ENCODE measurements at regions not wholly inside any gene's neighbourhood (a gene's known extent, or its start where the extent isn't known, plus 50 kb on each side); places are given as distances from the start of the nearest gene placed in this dataset.
"Not testable (repeated sequence)": the region's sequence is repeated elsewhere in the genome, so short reads cannot be mapped to it uniquely, and the experiment has no call there.

DNA sequence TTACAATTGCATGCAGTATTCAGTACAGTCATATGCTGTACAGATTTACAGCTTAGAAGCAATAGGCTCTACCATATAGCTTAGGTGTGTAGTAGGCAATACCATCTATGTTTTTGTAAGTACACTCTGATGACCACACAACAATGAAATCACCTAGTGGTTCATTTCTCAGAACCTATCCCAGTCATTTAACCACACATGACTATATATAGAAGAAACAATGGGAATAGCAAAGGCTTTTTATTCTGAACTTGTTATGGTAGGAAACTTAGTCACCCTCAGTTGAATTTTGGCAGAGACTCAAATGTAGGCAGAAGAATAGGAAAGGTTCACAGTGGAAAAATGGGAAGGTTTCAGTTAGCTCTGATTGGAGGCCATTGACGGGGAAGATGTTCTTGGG lies 1075.1 kb upstream of the MIR17HG start:
- DNase-seq: no peak
- no peaks in the 10 kb centered on the region for H3K4me1 ChIP-seq (ENCODE audit: control insufficient read depth, insufficient read depth, low read length, poor library complexity, severe bottlenecking)
- no peaks in the 10 kb centered on the region for H3K27me3 ChIP-seq (replicated peaks; ENCODE audit: control insufficient read depth, insufficient read depth, low read length, poor library complexity, severe bottlenecking)
- no peaks in the 10 kb centered on the region for H3K36me3 ChIP-seq (ENCODE audit: control insufficient read depth, insufficient read depth, low read length)
- no peak overlapping the region for H3K27ac ChIP-seq (ENCODE audit: insufficient read depth, low read length, poor library complexity, severe bottlenecking)
- H3K9me3 ChIP-seq (ENCODE audit: control insufficient read depth, low read length): no peaks in the 10 kb centered on the region
- no peak overlapping the region for H3K4me3 ChIP-seq (ENCODE audit: insufficient read depth, low read depth, low read length, poor library complexity, severe bottlenecking)

- H3K27me3 ChIP-seq (replicated peaks; ENCODE audit: control insufficient read depth, insufficient read depth, low read length, poor library complexity, severe bottlenecking): no peaks in the 10 kb centered on the region
- no peaks in the 10 kb centered on the region for H3K9me3 ChIP-seq (ENCODE audit: control insufficient read depth, low read length)
- H3K4me3 ChIP-seq (ENCODE audit: insufficient read depth, low read depth, low read length, poor library complexity, severe bottlenecking): no peak overlapping the region
- H3K27ac ChIP-seq (ENCODE audit: insufficient read depth, low read length, poor library complexity, severe bottlenecking): no peak overlapping the region
- no peak for DNase-seq
- no peaks in the 10 kb centered on the region for H3K4me1 ChIP-seq (ENCODE audit: control insufficient read depth, insufficient read depth, low read length, poor library complexity, severe bottlenecking)
- H3K36me3 ChIP-seq (ENCODE audit: control insufficient read depth, insufficient read depth, low read length): no peaks in the 10 kb centered on the region
These were observed 1071.3 kb upstream of the MIR17HG start for GRCh38 chr13:90276216-90276615.

GRCh38 chr13:90278231-90278630 lies 1069.3 kb upstream of the MIR17HG start:
- H3K4me3 ChIP-seq (ENCODE audit: insufficient read depth, low read depth, low read length, poor library complexity, severe bottlenecking); H3K4me1 ChIP-seq (ENCODE audit: control insufficient read depth, insufficient read depth, low read length, poor library complexity, severe bottlenecking); H3K27me3 ChIP-seq (replicated peaks; ENCODE audit: control insufficient read depth, insufficient read depth, low read length, poor library complexity, severe bottlenecking); DNase-seq; H3K36me3 ChIP-seq (ENCODE audit: control insufficient read depth, insufficient read depth, low read length); H3K9me3 ChIP-seq (ENCODE audit: control insufficient read depth, low read length); H3K27ac ChIP-seq (ENCODE audit: insufficient read depth, low read length, poor library complexity, severe bottlenecking): not testable (repeated sequence)

DNA sequence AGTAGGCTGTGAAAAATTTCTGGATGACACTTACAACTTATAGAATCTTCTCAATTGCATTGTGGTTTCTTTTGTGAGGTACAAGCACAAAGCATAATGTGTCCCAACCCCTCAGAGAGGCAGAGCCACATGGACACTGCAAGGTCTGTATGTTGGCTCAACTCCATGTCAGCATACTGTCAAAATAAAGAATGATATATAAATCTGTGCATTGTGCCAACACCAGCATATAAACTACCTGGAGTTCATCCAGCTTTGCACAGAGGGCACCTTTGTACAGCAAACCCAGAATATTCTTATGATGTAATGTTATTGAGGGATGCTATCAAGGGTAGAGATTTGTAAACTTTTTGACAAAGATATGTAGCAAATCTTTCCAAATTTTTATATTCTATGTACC lies 1065.8 kb upstream of the MIR17HG start:
- DNase-seq: no peak
- H3K27me3 ChIP-seq (replicated peaks; ENCODE audit: control insufficient read depth, insufficient read depth, low read length, poor library complexity, severe bottlenecking): no peaks in the 10 kb centered on the region
- H3K27ac ChIP-seq (ENCODE audit: insufficient read depth, low read length, poor library complexity, severe bottlenecking): no peak overlapping the region
- no peaks in the 10 kb centered on the region for H3K9me3 ChIP-seq (ENCODE audit: control insufficient read depth, low read length)
- no peaks in the 10 kb centered on the region for H3K36me3 ChIP-seq (ENCODE audit: control insufficient read depth, insufficient read depth, low read length)
- no peak overlapping the region for H3K4me3 ChIP-seq (ENCODE audit: insufficient read depth, low read depth, low read length, poor library complexity, severe bottlenecking)
- H3K4me1 ChIP-seq (ENCODE audit: control insufficient read depth, insufficient read depth, low read length, poor library complexity, severe bottlenecking): no peaks in the 10 kb centered on the region

DNA sequence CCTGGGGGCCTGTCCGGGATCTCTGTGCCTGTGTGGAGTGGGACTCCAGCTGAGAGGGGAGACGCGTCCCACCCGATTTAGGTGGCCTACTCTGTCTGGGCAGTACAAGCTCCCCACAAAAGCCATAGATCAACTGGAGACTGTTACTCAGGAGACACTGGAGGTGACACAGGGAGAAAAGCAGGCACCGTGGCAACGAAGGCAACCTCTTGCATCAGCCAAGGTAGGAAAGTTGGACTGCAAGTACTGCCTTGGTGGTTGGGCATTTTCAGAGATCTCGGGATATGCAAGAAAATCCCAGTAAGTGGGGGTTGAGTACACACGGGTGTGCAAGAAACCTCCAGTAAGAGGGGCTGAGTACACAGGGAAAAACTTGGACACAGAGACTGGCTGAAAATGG lies 1060.0 kb upstream of the MIR17HG start:
- Histone ChIP-seq H3K27ac (ENCODE audit: insufficient read depth, low read length, poor library complexity, severe bottlenecking) (no peak overlapping the region), H3K4me1 (ENCODE audit: control insufficient read depth, insufficient read depth, low read length, poor library complexity, severe bottlenecking) (no peaks in the 10 kb centered on the region), H3K9me3 (ENCODE audit: control insufficient read depth, low read length) (no peaks in the 10 kb centered on the region), H3K4me3 (ENCODE audit: insufficient read depth, low read depth, low read length, poor library complexity, severe bottlenecking) (no peak overlapping the region), H3K27me3 (replicated peaks; ENCODE audit: control insufficient read depth, insufficient read depth, low read length, poor library complexity, severe bottlenecking) (no peaks in the 10 kb centered on the region), H3K36me3 (ENCODE audit: control insufficient read depth, insufficient read depth, low read length) (no peaks in the 10 kb centered on the region)
- DNase-seq: no peak

GRCh38 chr13:90293793-90294361 lies 1053.6 kb upstream of the MIR17HG start:
- Histone ChIP-seq H3K27ac (ENCODE audit: insufficient read depth, low read length, poor library complexity, severe bottlenecking) (no peak overlapping the region), H3K4me3 (ENCODE audit: insufficient read depth, low read depth, low read length, poor library complexity, severe bottlenecking) (no peak overlapping the region), H3K4me1 (ENCODE audit: control insufficient read depth, insufficient read depth, low read length, poor library complexity, severe bottlenecking) (no peaks in the 10 kb centered on the region), H3K36me3 (ENCODE audit: control insufficient read depth, insufficient read depth, low read length) (no peaks in the 10 kb centered on the region), H3K9me3 (ENCODE audit: control insufficient read depth, low read length) (no peaks in the 10 kb centered on the region), H3K27me3 (replicated peaks; ENCODE audit: control insufficient read depth, insufficient read depth, low read length, poor library complexity, severe bottlenecking) (no peaks in the 10 kb centered on the region)
- no peak for DNase-seq

GRCh38 chr13:90299238-90299637 lies 1048.2 kb upstream of the MIR17HG start:
- no peaks in the 10 kb centered on the region for H3K27me3 ChIP-seq (replicated peaks; ENCODE audit: control insufficient read depth, insufficient read depth, low read length, poor library complexity, severe bottlenecking)
- H3K36me3 ChIP-seq (ENCODE audit: control insufficient read depth, insufficient read depth, low read length): no peaks in the 10 kb centered on the region
- H3K4me1 ChIP-seq (ENCODE audit: control insufficient read depth, insufficient read depth, low read length, poor library complexity, severe bottlenecking): no peaks in the 10 kb centered on the region
- no peak overlapping the region for H3K27ac ChIP-seq (ENCODE audit: insufficient read depth, low read length, poor library complexity, severe bottlenecking)
- DNase-seq: no peak
- no peaks in the 10 kb centered on the region for H3K9me3 ChIP-seq (ENCODE audit: control insufficient read depth, low read length)
- no peak overlapping the region for H3K4me3 ChIP-seq (ENCODE audit: insufficient read depth, low read depth, low read length, poor library complexity, severe bottlenecking)

DNA sequence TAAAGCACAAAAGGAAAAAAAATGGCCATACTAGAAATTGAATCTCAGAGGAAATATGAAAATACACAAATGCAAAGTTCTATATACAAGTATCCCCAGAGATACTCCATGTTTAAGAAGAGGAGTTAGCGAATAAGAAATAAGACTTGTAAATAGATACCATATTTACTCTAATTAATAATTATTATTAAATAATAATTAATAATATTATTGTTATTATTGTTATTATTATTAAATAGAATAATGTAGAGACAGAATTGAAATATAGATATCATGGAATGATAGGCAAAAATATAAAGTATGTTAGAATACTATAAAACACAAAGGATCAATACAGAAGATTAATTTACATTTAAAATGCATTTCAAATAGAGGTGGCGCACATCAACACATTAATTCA lies 1047.5 kb upstream of the MIR17HG start:
- Histone ChIP-seq H3K27ac (ENCODE audit: insufficient read depth, low read length, poor library complexity, severe bottlenecking) (no peak overlapping the region), H3K27me3 (replicated peaks; ENCODE audit: control insufficient read depth, insufficient read depth, low read length, poor library complexity, severe bottlenecking) (no peaks in the 10 kb centered on the region), H3K4me1 (ENCODE audit: control insufficient read depth, insufficient read depth, low read length, poor library complexity, severe bottlenecking) (no peaks in the 10 kb centered on the region), H3K36me3 (ENCODE audit: control insufficient read depth, insufficient read depth, low read length) (no peaks in the 10 kb centered on the region), H3K4me3 (ENCODE audit: insufficient read depth, low read depth, low read length, poor library complexity, severe bottlenecking) (no peak overlapping the region), H3K9me3 (ENCODE audit: control insufficient read depth, low read length) (no peaks in the 10 kb centered on the region)
- DNase-seq: no peak

- no peaks in the 10 kb centered on the region for H3K36me3 ChIP-seq (ENCODE audit: control insufficient read depth, insufficient read depth, low read length)
- H3K4me3 ChIP-seq (ENCODE audit: insufficient read depth, low read depth, low read length, poor library complexity, severe bottlenecking): no peak overlapping the region
- DNase-seq: no peak
- no peak overlapping the region for H3K27ac ChIP-seq (ENCODE audit: insufficient read depth, low read length, poor library complexity, severe bottlenecking)
- no peaks in the 10 kb centered on the region for H3K4me1 ChIP-seq (ENCODE audit: control insufficient read depth, insufficient read depth, low read length, poor library complexity, severe bottlenecking)
- no peaks in the 10 kb centered on the region for H3K27me3 ChIP-seq (replicated peaks; ENCODE audit: control insufficient read depth, insufficient read depth, low read length, poor library complexity, severe bottlenecking)
- H3K9me3 ChIP-seq (ENCODE audit: control insufficient read depth, low read length): no peaks in the 10 kb centered on the region
These were observed 1045.4 kb upstream of the MIR17HG start for GRCh38 chr13:90302107-90302506.

DNA sequence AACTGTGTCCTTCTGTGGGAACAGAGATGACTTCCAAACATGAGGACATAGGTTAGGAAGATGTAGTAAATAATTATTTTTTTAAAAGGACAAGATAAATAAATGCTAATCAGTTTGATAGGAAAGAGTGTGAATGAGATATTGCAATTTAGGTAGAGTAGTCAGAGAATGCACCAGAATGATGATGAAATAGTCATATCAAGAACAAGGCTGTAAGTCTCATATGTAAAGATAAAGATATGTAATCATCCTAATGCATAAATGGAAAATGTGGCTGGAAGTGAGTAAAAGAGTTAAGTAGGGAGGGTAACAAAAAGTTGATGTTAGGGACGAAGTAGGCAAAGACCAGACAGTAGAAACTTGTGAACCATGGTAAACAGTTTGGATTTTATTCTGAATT lies 1041.7 kb upstream of the MIR17HG start:
- Histone ChIP-seq H3K4me1 (ENCODE audit: control insufficient read depth, insufficient read depth, low read length, poor library complexity, severe bottlenecking) (no peaks in the 10 kb centered on the region), H3K27me3 (replicated peaks; ENCODE audit: control insufficient read depth, insufficient read depth, low read length, poor library complexity, severe bottlenecking) (no peaks in the 10 kb centered on the region), H3K36me3 (ENCODE audit: control insufficient read depth, insufficient read depth, low read length) (no peaks in the 10 kb centered on the region), H3K4me3 (ENCODE audit: insufficient read depth, low read depth, low read length, poor library complexity, severe bottlenecking) (no peak overlapping the region), H3K9me3 (ENCODE audit: control insufficient read depth, low read length) (no peaks in the 10 kb centered on the region), H3K27ac (ENCODE audit: insufficient read depth, low read length, poor library complexity, severe bottlenecking) (no peak overlapping the region)
- DNase-seq: no peak

DNA sequence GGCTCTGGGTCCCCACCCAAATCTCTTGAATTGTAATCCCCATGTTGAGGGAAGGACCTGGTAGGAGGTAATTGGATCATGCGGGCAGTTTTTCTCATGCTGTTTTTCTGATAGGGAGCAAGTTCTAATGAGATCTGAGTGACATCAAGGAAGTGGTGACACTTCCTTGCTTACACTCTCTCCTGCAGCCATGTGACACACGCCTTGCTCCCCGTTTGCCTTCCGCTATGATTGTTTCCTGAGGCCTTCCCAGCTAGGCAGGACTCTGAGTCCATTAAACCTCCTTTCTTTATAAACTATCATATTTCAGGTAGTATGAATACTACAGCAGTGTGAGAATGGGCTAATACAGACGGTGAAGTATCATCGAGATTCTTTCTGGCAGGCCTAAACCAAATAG lies 1040.4 kb upstream of the MIR17HG start:
- Histone ChIP-seq H3K36me3 (ENCODE audit: control insufficient read depth, insufficient read depth, low read length) (no peaks in the 10 kb centered on the region), H3K4me3 (ENCODE audit: insufficient read depth, low read depth, low read length, poor library complexity, severe bottlenecking) (no peak overlapping the region), H3K9me3 (ENCODE audit: control insufficient read depth, low read length) (no peaks in the 10 kb centered on the region), H3K27me3 (replicated peaks; ENCODE audit: control insufficient read depth, insufficient read depth, low read length, poor library complexity, severe bottlenecking) (no peaks in the 10 kb centered on the region), H3K27ac (ENCODE audit: insufficient read depth, low read length, poor library complexity, severe bottlenecking) (no peak overlapping the region), H3K4me1 (ENCODE audit: control insufficient read depth, insufficient read depth, low read length, poor library complexity, severe bottlenecking) (no peaks in the 10 kb centered on the region)
- DNase-seq: no peak

Data from effector memory CD4-positive, alpha-beta T cell (primary cell).